ENCODE measurements at regions not wholly inside any gene's neighbourhood (a gene's known extent, or its start where the extent isn't known, plus 50 kb on each side); places are given as distances from the start of the nearest gene placed in this dataset.

DNA sequence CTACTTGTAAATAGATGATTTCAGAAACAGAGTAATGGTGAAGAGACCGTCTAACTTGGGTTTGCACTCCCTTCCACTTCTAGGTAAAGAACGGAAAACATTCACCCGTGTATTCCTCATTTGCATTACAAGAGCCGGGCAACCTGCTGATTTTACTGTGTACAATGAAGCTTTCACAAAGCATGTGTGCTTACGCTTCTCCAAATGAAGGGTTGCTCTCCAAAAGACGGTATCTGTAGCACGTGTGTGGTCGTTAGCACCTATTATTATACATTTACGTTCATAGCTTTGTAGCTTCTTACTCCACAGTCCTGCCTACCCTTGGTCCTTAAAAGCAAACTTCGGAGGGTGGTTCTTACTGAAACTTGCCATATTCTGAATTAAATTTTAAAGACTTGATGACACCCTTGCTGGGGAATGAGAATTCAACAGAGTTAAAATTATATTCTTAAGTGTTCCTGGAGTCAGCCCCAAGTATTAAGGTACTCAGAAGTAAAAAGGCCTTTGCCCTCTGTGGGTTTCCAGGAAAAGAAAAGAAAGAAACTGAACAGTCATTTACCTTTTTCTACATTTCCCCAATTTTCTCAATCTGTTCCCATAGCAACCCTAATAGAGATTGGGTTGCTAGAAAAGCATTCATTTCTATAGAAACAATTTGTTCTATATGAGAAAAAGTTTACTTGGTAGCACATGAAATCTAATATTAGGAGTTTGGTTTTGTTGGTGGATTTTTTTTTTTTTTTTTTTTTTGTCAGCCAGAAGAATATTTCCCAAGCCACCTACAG lies 61.9 kb upstream of the KCNG1 start:
- TF ChIP-seq CHD2 (IDR thresholded peaks at IDR 0.05; ENCODE audit: low read length, partially characterized antibody) (no peak), POLR2AphosphoS5 (IDR thresholded peaks at IDR 0.05; ENCODE audit: low read depth, low read length) (no peak), FOXM1 (IDR thresholded peaks at IDR 0.05; ENCODE audit: low read depth) (no peak), TAF1 (IDR thresholded peaks at IDR 0.05; ENCODE audit: borderline replicate concordance, low read depth, low read length) (no peak), NFIC (IDR thresholded peaks at IDR 0.05; ENCODE audit: borderline replicate concordance) (no peak), EP300 (IDR thresholded peaks at IDR 0.05; ENCODE audit: borderline replicate concordance in 1 of 2, low read depth in 1 of 2, low read length in 1 of 2) (no peak), SIN3A (IDR thresholded peaks at IDR 0.05; ENCODE audit: borderline replicate concordance, low read depth, low read length) (no peak), MXI1 (IDR thresholded peaks at IDR 0.05; ENCODE audit: low read depth, low read length) (no peak)
- TF ChIP-seq, protein P1, sequence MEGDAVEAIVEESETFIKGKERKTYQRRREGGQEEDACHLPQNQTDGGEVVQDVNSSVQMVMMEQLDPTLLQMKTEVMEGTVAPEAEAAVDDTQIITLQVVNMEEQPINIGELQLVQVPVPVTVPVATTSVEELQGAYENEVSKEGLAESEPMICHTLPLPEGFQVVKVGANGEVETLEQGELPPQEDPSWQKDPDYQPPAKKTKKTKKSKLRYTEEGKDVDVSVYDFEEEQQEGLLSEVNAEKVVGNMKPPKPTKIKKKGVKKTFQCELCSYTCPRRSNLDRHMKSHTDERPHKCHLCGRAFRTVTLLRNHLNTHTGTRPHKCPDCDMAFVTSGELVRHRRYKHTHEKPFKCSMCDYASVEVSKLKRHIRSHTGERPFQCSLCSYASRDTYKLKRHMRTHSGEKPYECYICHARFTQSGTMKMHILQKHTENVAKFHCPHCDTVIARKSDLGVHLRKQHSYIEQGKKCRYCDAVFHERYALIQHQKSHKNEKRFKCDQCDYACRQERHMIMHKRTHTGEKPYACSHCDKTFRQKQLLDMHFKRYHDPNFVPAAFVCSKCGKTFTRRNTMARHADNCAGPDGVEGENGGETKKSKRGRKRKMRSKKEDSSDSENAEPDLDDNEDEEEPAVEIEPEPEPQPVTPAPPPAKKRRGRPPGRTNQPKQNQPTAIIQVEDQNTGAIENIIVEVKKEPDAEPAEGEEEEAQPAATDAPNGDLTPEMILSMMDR (IDR thresholded peaks at IDR 0.05), result no peak
- TF ChIP-seq, protein P2, sequence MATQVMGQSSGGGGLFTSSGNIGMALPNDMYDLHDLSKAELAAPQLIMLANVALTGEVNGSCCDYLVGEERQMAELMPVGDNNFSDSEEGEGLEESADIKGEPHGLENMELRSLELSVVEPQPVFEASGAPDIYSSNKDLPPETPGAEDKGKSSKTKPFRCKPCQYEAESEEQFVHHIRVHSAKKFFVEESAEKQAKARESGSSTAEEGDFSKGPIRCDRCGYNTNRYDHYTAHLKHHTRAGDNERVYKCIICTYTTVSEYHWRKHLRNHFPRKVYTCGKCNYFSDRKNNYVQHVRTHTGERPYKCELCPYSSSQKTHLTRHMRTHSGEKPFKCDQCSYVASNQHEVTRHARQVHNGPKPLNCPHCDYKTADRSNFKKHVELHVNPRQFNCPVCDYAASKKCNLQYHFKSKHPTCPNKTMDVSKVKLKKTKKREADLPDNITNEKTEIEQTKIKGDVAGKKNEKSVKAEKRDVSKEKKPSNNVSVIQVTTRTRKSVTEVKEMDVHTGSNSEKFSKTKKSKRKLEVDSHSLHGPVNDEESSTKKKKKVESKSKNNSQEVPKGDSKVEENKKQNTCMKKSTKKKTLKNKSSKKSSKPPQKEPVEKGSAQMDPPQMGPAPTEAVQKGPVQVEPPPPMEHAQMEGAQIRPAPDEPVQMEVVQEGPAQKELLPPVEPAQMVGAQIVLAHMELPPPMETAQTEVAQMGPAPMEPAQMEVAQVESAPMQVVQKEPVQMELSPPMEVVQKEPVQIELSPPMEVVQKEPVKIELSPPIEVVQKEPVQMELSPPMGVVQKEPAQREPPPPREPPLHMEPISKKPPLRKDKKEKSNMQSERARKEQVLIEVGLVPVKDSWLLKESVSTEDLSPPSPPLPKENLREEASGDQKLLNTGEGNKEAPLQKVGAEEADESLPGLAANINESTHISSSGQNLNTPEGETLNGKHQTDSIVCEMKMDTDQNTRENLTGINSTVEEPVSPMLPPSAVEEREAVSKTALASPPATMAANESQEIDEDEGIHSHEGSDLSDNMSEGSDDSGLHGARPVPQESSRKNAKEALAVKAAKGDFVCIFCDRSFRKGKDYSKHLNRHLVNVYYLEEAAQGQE (IDR thresholded peaks at IDR 0.05; ENCODE audit: low read depth, low read length), result no peak
- TF ChIP-seq, protein P3, sequence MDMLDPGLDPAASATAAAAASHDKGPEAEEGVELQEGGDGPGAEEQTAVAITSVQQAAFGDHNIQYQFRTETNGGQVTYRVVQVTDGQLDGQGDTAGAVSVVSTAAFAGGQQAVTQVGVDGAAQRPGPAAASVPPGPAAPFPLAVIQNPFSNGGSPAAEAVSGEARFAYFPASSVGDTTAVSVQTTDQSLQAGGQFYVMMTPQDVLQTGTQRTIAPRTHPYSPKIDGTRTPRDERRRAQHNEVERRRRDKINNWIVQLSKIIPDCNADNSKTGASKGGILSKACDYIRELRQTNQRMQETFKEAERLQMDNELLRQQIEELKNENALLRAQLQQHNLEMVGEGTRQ (IDR thresholded peaks at IDR 0.05; ENCODE audit: borderline replicate concordance, low read depth, low read length), result no peak
- TF ChIP-seq, protein P4, sequence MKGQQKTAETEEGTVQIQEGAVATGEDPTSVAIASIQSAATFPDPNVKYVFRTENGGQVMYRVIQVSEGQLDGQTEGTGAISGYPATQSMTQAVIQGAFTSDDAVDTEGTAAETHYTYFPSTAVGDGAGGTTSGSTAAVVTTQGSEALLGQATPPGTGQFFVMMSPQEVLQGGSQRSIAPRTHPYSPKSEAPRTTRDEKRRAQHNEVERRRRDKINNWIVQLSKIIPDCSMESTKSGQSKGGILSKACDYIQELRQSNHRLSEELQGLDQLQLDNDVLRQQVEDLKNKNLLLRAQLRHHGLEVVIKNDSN (IDR thresholded peaks at IDR 0.05; ENCODE audit: borderline replicate concordance, low read depth), result no peak

Measured in SK-N-SH (cell line).